Common myeloid progenitor, CD34-positive (primary cell): ENCODE measurements at regions not wholly inside any gene's neighbourhood (a gene's known extent, or its start where the extent isn't known, plus 50 kb on each side); places are given as distances from the start of the nearest gene placed in this dataset.

Experiments used
- CTCF ChIA-PET: fragments of 350-600 bp; sonication (Branson Sonifier 250); formaldehyde crosslinking; loops from one replicate; lab custom pipeline; 2021; ENCODE audit warnings: antibody characterized with exemption; lab: Charles Lee
- POLR2A ChIA-PET: fragments of 350-600 bp; sonication (Branson Sonifier 250); formaldehyde crosslinking; loops from one replicate; lab custom pipeline; 2021; ENCODE audit warnings: antibody characterized with exemption; lab: Charles Lee
- DNase-seq, 3 donors: peaks; one replicate each; pipeline versions ENCODE4 v3.0.0 to v3.0.0-alpha.2; 2013
- H3K27ac ChIP-seq, 2 experiments: 1 replicate in 1 of 2; 2 replicates in 1 of 2; pipeline ENCODE4 v1.7.0; 2013; ENCODE audit warnings: inconsistent platforms in 2 of 2, low read length in 2 of 2, mild to moderate bottlenecking in 2 of 2, low read depth in 1 of 2, moderate library complexity in 1 of 2; ENCODE audit not compliant: severe bottlenecking in 2 of 2, insufficient read depth in 1 of 2, poor library complexity in 1 of 2
- H3K27me3 ChIP-seq, 5 experiments: replicated peaks in 2 of 5; 1 replicate in 3 of 5; 2 replicates in 2 of 5; pipeline versions ENCODE4 v1.6.1 to v1.7.0; 2013; ENCODE audit warnings: low read length in 4 of 5, mild to moderate bottlenecking in 2 of 5, moderate library complexity in 2 of 5, inconsistent platforms in 1 of 5; ENCODE audit not compliant: insufficient read depth in 5 of 5, control insufficient read depth in 4 of 5
- H3K36me3 ChIP-seq, 4 experiments: 1 replicate in 2 of 4; 2 replicates in 2 of 4; pipeline versions ENCODE4 v1.6.1 to v1.7.0; 2013; ENCODE audit warnings: low read length in 3 of 4, control low read depth in 1 of 4, mild to moderate bottlenecking in 1 of 4; ENCODE audit not compliant: control insufficient read depth in 4 of 4, insufficient read depth in 4 of 4
- H3K4me1 ChIP-seq, 4 experiments: 1 replicate in 3 of 4; 2 replicates in 1 of 4; pipeline versions ENCODE4 v1.6.1 to v1.7.1; 2013; ENCODE audit warnings: low read length in 3 of 4, mild to moderate bottlenecking in 3 of 4, control low read depth in 1 of 4, inconsistent platforms in 1 of 4, moderate library complexity in 1 of 4; ENCODE audit not compliant: control insufficient read depth in 4 of 4, insufficient read depth in 4 of 4; ENCODE audit errors: control extremely low read depth in 1 of 4
- H3K4me3 ChIP-seq, 7 experiments: 1 replicate in 4 of 7; 2 replicates in 3 of 7; pipeline versions ENCODE4 v1.5.1 to v1.7.0; 2013; ENCODE audit warnings: mild to moderate bottlenecking in 7 of 7, low read length in 6 of 7, moderate library complexity in 6 of 7, inconsistent platforms in 2 of 7, low read depth in 2 of 7, control low read depth in 1 of 7; ENCODE audit not compliant: insufficient read depth in 4 of 7, control insufficient read depth in 1 of 7; ENCODE audit errors: extremely low read depth in 1 of 7
- H3K9me3 ChIP-seq, 5 experiments: 1 replicate in 4 of 5; 2 replicates in 1 of 5; pipeline versions ENCODE4 v1.6.1 to v1.7.1; 2013; ENCODE audit warnings: low read length in 4 of 5, mild to moderate bottlenecking in 2 of 5, inconsistent platforms in 1 of 5, low read depth in 1 of 5, moderate library complexity in 1 of 5; ENCODE audit not compliant: control insufficient read depth in 4 of 5, insufficient read depth in 2 of 5; ENCODE audit errors: control extremely low read depth in 1 of 5
- WGBS: methylation state at CpG from one replicate; pipeline ENCODE4 v1.1.5; 2013; ENCODE audit not compliant: insufficient coverage; 5-methylcytosine and 5-hydroxymethylcytosine counted together

DNA sequence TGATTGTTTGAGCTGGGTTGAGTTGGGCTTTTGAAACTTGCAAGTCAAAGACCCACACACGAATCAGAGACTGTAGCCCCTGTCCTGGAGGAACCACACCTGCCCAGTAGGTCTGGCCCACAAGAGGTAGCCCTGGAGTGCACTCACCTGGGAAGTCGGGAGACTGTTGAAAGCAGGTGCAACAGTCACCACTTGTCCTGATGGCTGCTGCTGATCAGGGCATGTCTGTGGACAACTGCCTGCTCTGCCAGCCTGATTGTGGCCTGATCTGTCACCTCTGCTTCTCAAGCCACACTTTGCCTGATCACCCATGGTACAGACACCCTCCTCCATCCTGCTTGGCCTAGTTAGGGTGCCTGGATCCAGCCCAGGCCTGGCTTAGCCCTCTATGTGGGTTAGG is 105.0 kb upstream of the HAAO start:
- ChIA-PET POLR2A (no interaction called here), CTCF (interaction anchor here (1.3 to 1.4 kb wide), 3 partner anchors 13 to 69 kb away, joined by 3 to 4 read pairs (median 3); no protein-coding TSS in a partner anchor)
- Histone ChIP-seq H3K36me3 (no peaks in the 10 kb centered on the region), H3K9me3 (no peaks in the 10 kb centered on the region), H3K27me3 (no peaks in the 10 kb centered on the region), H3K27ac (no peak overlapping the region), H3K4me3 (no peak overlapping the region), H3K4me1 (peaks cover 0 to 24% (median 8%) of the 10 kb centered on the region in 4 experiments)
- no peak for DNase-seq
- 100% methylated on average over 2 of the region's 2 CpGs for WGBS

DNA sequence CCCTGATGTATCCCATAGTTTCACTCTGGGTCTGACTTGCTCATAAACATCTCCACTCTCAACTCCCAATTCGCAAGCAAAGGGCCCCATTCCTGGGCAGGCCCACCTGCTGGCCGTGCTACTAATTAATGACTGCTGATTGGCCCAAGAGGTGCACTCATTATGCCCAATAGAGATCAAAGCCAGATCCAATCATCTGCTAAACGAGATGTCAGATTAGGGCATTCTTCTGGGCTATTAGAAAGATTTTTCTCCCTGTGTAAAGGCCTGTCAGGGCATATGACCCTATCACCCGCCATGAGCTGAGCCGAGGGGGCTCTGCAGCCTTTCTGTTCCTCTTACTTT is 103.4 kb upstream of the HAAO start:
- Histone ChIP-seq H3K4me1 (peaks cover 0 to 18% (median 8%) of the 10 kb centered on the region in 4 experiments), H3K27ac (no peak overlapping the region), H3K4me3 (no peak overlapping the region), H3K27me3 (no peaks in the 10 kb centered on the region), H3K36me3 (no peaks in the 10 kb centered on the region), H3K9me3 (peaks cover 0 to under 1% (median 0%) of the 10 kb centered on the region in 5 experiments)
- WGBS: 86% methylated on average over 4 of the region's 5 CpGs
- ChIA-PET CTCF (no interaction called here), POLR2A (no interaction called here)
- no peak for DNase-seq

DNA sequence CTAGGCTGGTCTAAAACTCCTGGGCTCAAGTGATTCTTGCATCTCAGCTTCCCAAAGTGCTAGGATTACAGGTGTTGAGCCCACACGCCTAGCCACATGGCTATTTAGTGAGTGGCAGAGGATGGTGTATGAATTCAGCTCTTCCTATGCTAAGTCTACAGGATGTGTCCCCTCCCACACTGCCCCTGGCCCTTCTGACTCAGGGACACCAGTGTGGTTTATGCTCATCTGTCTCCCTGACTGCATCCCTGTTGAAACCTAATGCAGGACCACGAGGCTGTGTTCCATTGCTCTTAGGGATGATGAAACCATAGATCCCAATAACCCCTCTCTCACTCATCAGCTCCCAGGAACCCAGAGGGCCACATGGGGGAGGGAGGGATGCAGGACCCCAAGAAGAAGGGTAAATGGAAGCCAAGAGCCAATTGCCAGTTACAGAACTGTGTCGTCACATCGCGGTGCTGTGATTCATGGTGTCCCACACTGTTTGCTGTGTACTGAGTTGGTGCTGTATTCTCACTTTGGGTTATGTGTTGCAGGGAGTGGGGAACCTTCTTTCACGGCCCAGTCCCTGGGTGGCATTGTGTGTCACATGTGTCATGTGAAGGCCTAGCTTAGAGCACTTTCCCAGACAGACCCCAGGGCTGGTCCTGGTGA is 102.9 kb upstream of the HAAO start:
- DNase-seq: no peak
- Histone ChIP-seq H3K9me3 (peaks cover 0 to 5% (median 0%) of the 10 kb centered on the region in 5 experiments), H3K4me3 (no peak overlapping the region), H3K27me3 (no peaks in the 10 kb centered on the region), H3K27ac (no peak overlapping the region), H3K4me1 (peaks cover 0 to 14% (median 5%) of the 10 kb centered on the region in 4 experiments), H3K36me3 (no peaks in the 10 kb centered on the region)
- WGBS: 97% methylated on average over 5 of the region's 6 CpGs
- ChIA-PET POLR2A (no interaction called here), CTCF (no interaction called here)

DNA sequence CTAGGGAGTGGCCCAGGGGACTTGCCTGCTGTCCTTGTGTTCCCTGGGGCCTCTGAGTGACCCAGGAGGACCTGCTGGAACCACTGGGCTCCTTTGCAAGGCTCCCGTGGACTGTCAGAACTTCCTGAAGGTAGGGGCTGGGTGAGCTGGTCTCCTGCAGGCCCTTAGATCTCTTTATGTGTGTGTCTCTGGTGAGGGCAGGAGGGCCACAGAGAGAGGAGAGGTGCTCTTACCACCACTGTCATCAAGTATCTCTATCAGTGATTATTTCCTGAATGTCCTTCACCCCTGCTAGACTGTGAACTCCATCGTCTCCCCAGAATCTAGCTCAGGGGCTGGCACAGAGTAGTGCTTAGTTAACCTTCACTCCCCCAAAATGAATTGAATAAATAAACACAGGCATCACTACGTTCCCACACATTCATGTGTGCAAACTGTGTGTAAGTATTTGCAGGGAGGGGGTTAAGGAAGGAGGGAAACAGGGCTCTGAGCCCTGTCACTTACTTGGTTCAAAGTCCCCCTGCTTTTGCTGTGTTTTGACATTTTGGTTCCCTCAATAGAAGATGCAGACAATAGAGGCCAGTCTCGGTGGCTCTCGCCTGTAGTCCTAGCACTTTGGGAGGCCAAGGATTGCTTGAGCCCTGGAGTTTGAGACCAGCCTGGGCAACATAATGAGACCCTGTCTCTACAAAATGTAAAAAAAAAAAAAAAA is 100.8 kb upstream of the HAAO start:
- no peak for DNase-seq
- Histone ChIP-seq H3K27ac (no peak overlapping the region), H3K4me1 (peaks cover 0 to 7% (median 0%) of the 10 kb centered on the region in 4 experiments), H3K36me3 (no peaks in the 10 kb centered on the region), H3K9me3 (peaks cover 2 to 17% (median 10%) of the 10 kb centered on the region in 5 experiments), H3K4me3 (no peak overlapping the region), H3K27me3 (no peaks in the 10 kb centered on the region)
- ChIA-PET POLR2A (no interaction called here), CTCF (interaction anchor here (1.8 kb wide), 1 partner anchor 12 kb away, joined by 4 read pairs; no protein-coding TSS in a partner anchor)
- whole genome bisulfite sequencing: 100% methylated on average over 1 of the region's 5 CpGs

DNA sequence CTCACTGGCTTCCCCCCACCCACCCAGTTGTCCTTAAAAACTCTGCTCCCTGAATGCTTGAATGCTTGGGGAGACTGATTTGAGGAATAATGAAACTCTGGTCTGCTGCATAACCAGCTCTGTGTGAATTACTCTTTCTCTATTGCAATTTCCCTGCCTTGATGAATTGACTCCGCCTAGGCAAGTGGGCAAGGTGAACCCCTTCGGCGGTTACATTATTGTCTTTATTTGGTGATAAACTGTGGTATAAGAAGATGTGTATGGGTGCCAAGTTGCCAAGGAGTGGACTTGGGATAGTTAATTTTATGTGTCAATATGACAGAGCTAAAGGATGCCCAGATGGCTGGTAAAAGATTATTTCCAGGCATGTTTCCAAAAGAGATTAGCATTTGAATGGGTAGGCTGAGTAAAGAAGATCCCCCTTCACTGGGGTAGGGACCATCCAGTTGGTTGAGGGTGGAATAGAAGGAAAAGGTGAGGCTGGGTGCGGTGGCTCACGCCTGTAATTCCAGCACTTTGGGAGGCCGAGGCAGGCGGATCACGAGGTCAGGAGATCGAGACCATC is 98.5 kb upstream of the HAAO start:
- 100% methylated on average over 3 of the region's 9 CpGs for WGBS
- no peak overlapping the region for H3K4me3 ChIP-seq
- H3K36me3 ChIP-seq: no peaks in the 10 kb centered on the region
- DNase-seq: no peak
- POLR2A ChIA-PET: no interaction called here
- no peaks in the 10 kb centered on the region for H3K27me3 ChIP-seq
- CTCF ChIA-PET: interaction anchor here (0.9 to 1.4 kb wide), 2 partner anchors 19 to 38 kb away, joined by 5 read pairs; no protein-coding TSS in a partner anchor
- H3K9me3 ChIP-seq: peaks cover 2 to 23% (median 10%) of the 10 kb centered on the region in 5 experiments
- no peak overlapping the region for H3K27ac ChIP-seq
- H3K4me1 ChIP-seq: no peaks in the 10 kb centered on the region

DNA sequence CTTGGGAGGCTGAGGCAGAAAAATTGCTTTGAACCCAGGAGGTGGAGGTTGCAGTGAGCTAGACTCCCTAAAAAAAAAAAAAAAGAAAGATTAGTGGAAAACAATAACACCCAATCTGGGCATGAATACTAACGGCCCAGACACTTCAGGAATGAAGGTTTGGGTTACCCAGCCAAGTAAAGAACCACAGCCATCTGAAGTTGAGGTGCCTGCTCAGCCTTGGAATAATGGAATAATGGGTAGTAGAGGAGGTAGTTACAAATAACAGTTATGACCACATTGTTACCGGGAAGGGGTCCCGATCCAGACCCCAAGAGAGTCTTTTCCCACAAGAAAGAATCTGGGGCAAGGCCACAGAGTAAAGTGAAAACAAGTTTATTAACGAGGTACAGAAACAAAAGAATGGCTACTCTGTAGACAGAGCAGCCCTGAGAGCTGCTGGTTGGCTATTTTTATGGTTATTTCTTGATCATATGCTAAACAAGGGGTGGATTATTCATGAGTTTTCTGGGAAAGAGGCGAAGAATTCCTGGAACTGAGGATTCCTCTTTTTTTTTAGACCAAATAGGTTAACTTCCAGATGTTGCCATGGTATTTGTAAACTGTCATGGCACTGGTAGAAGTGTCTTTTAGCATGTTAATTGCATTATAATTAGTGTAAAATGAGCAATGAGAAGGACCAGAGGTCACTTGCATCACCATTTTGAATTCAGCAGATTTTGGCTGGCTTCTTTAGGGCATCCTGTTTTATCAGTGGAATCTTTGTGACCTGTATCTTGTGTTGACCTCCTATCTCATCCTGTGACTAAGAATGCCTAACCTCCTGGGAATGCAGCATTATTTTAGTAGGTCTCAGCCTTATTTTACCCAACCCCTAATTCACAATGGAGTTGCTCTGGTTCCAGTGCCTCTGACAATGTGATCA is 96.2 kb upstream of the HAAO start:
- Histone ChIP-seq H3K36me3 (no peaks in the 10 kb centered on the region), H3K4me1 (no peaks in the 10 kb centered on the region), H3K9me3 (peaks cover 2 to 23% (median 10%) of the 10 kb centered on the region in 5 experiments), H3K27ac (no peak overlapping the region), H3K27me3 (no peaks in the 10 kb centered on the region), H3K4me3 (no peak overlapping the region)
- ChIA-PET POLR2A (no interaction called here), CTCF (no interaction called here)
- WGBS: 100% methylated on average over 4 of the region's 5 CpGs
- no peak for DNase-seq
